Uterus (tissue), 3 donors: ENCODE measurements at regions not wholly inside any gene's neighbourhood (a gene's known extent, or its start where the extent isn't known, plus 50 kb on each side); places are given as distances from the start of the nearest gene placed in this dataset.

ENCODE experiments used
- DNase-seq, 2 donors: peaks; one replicate each; pipeline ENCODE4 v3.0.0-alpha.2; 2019 to 2020
- H3K27ac ChIP-seq, 2 donors: fragments of 200-600 bp; sonication (generic); 1 replicate in 1 of 2; 2 replicates in 1 of 2; pipeline ENCODE4 v1.5.1; 2016 to 2018
- H3K27me3 ChIP-seq, 2 donors: fragments of 200-600 bp; sonication (generic); one replicate each; pipeline ENCODE4 v1.5.1; 2018 to 2019; ENCODE audit warnings: control low read depth in 1 of 2
- H3K36me3 ChIP-seq, 2 donors: fragments of 200-600 bp; sonication (generic); one replicate each; pipeline ENCODE4 v1.5.1; 2019; ENCODE audit warnings: control low read depth in 1 of 2
- H3K4me1 ChIP-seq, 2 donors: fragments of 200-600 bp; sonication (generic); one replicate each; pipeline ENCODE4 v1.5.1; 2018 to 2019; ENCODE audit warnings: control low read depth in 1 of 2
- H3K4me3 ChIP-seq, 2 donors: fragments of 200-600 bp; sonication (generic); 1 replicate in 1 of 2; 2 replicates in 1 of 2; pipeline ENCODE4 v1.5.1; 2018 to 2019; ENCODE audit warnings: mild to moderate bottlenecking in 1 of 2
- H3K9me3 ChIP-seq, 2 donors: fragments of 200-600 bp; sonication (generic); one replicate each; pipeline ENCODE4 v1.5.1; 2019; ENCODE audit warnings: control low read depth in 1 of 2
- CTCF ChIP-seq, 4 experiments: fragments of 200-600 bp in 2 of 4; fragments of 450-650 bp in 2 of 4; sonication (generic) in 2 of 4; IDR thresholded peaks; one replicate each; pipeline ENCODE4 v1.5.1; 2016 to 2019; ENCODE audit warnings: antibody characterized with exemption in 4 of 4, mild to moderate bottlenecking in 2 of 4, moderate library complexity in 1 of 4
- POLR2A ChIP-seq, 2 donors: fragments of 450-650 bp; IDR thresholded peaks; one replicate each; pipeline ENCODE4 v1.6.1; 2016; ENCODE audit warnings: antibody characterized with exemption in 2 of 2, mild to moderate bottlenecking in 1 of 2, moderate library complexity in 1 of 2
- intact Hi-C: fragments of 100-400 bp; cut with DNase I; formaldehyde crosslinking; loops from one replicate; pipeline ENCODE4 v1.15.1; 2023; ENCODE audit warnings: low total_unique reads
- donor health status: DM: yes; HTN: yes; CAD: no.

GRCh38 chr2:183579686-183580085 is 455.4 kb downstream of the NUP35 start:
- Histone ChIP-seq H3K36me3 (no peaks in the 10 kb centered on the region), H3K27me3 (no peaks in the 10 kb centered on the region), H3K9me3 (no peaks in the 10 kb centered on the region), H3K4me1 (no peaks in the 10 kb centered on the region), H3K4me3 (no peak overlapping the region), H3K27ac (no peak overlapping the region)
- intact Hi-C loops, result no loop called here
- no peak for TF ChIP-seq CTCF (IDR thresholded peaks at IDR 0.05)
- TF ChIP-seq POLR2A (IDR thresholded peaks at IDR 0.05), result no peak
- DNase-seq, result no peak

GRCh38 chr2:183592271-183592670 is 468.0 kb downstream of the NUP35 start:
- Histone ChIP-seq H3K9me3 (no peaks in the 10 kb centered on the region), H3K27ac (no peak overlapping the region), H3K27me3 (no peaks in the 10 kb centered on the region), H3K36me3 (no peaks in the 10 kb centered on the region), H3K4me1 (no peaks in the 10 kb centered on the region), H3K4me3 (no peak overlapping the region)
- DNase-seq, result no peak
- no peak for TF ChIP-seq POLR2A (IDR thresholded peaks at IDR 0.05)
- no peak for TF ChIP-seq CTCF (IDR thresholded peaks at IDR 0.05)
- intact Hi-C loops, result no loop called here

- no peak for TF ChIP-seq CTCF (IDR thresholded peaks at IDR 0.05)
- no peak for TF ChIP-seq POLR2A (IDR thresholded peaks at IDR 0.05)
- no peaks in the 10 kb centered on the region for H3K36me3 ChIP-seq
- intact Hi-C loops, result no loop called here
- H3K9me3 ChIP-seq, result no peaks in the 10 kb centered on the region
- DNase-seq, result no peak
- H3K27ac ChIP-seq, result no peak overlapping the region
- no peak overlapping the region for H3K4me3 ChIP-seq
- no peaks in the 10 kb centered on the region for H3K4me1 ChIP-seq
- no peaks in the 10 kb centered on the region for H3K27me3 ChIP-seq
Observed at GRCh38 chr2:183594150-183594549, 469.9 kb downstream of the NUP35 start.

GRCh38 chr2:183597841-183598240 is 473.6 kb downstream of the NUP35 start:
- H3K4me3 ChIP-seq, result no peak overlapping the region
- no peak for DNase-seq
- no peaks in the 10 kb centered on the region for H3K27me3 ChIP-seq
- no peaks in the 10 kb centered on the region for H3K9me3 ChIP-seq
- H3K36me3 ChIP-seq, result no peaks in the 10 kb centered on the region
- H3K27ac ChIP-seq, result no peak overlapping the region
- intact Hi-C loops, result no loop called here
- TF ChIP-seq CTCF (IDR thresholded peaks at IDR 0.05), result no peak
- TF ChIP-seq POLR2A (IDR thresholded peaks at IDR 0.05), result no peak
- no peaks in the 10 kb centered on the region for H3K4me1 ChIP-seq

- no peak for TF ChIP-seq POLR2A (IDR thresholded peaks at IDR 0.05)
- TF ChIP-seq CTCF (IDR thresholded peaks at IDR 0.05), result no peak
Observed at GRCh38 chr2:183604065-183604464, 479.8 kb downstream of the NUP35 start.

More at GRCh38 chr2:183604065-183604464, 479.8 kb downstream of the NUP35 start:
- no peak for DNase-seq
- H3K36me3 ChIP-seq, result no peaks in the 10 kb centered on the region
- intact Hi-C loops, result no loop called here
- H3K27ac ChIP-seq, result no peak overlapping the region
- H3K4me3 ChIP-seq, result no peak overlapping the region
- no peaks in the 10 kb centered on the region for H3K9me3 ChIP-seq
- H3K27me3 ChIP-seq, result no peaks in the 10 kb centered on the region
- no peaks in the 10 kb centered on the region for H3K4me1 ChIP-seq
